22Rv1 (cell line): ENCODE measurements at regions not wholly inside any gene's neighbourhood (a gene's known extent, or its start where the extent isn't known, plus 50 kb on each side); places are given as distances from the start of the nearest gene placed in this dataset.

Source experiments
- CTCF ChIP-seq: fragments of 450-650 bp; IDR thresholded peaks from 2 replicates; pipeline ENCODE4 v1.5.1; 2017; ENCODE audit warnings: mild to moderate bottlenecking
- ZFX ChIP-seq: fragments of 450-650 bp; IDR thresholded peaks from 2 replicates; pipeline ENCODE4 v1.6.1; 2017; ENCODE audit warnings: antibody characterized with exemption, borderline replicate concordance

- no peak for TF ChIP-seq CTCF
- TF ChIP-seq ZFX = no peak
These were observed 96.5 kb upstream of the CRHR1 start for GRCh38 chr17:45687594-45687993.
